ENCODE measurements at regions not wholly inside any gene's neighbourhood (a gene's known extent, or its start where the extent isn't known, plus 50 kb on each side); places are given as distances from the start of the nearest gene placed in this dataset.
"Not testable (repeated sequence)": the region's sequence is repeated elsewhere in the genome, so short reads cannot be mapped to it uniquely, and the experiment has no call there.

- no peak for DNase-seq (ENCODE audit: low read depth)
- no peak overlapping the region for H3K4me3 ChIP-seq (ENCODE audit: low read depth, low read length)
- TF ChIP-seq, protein P1, sequence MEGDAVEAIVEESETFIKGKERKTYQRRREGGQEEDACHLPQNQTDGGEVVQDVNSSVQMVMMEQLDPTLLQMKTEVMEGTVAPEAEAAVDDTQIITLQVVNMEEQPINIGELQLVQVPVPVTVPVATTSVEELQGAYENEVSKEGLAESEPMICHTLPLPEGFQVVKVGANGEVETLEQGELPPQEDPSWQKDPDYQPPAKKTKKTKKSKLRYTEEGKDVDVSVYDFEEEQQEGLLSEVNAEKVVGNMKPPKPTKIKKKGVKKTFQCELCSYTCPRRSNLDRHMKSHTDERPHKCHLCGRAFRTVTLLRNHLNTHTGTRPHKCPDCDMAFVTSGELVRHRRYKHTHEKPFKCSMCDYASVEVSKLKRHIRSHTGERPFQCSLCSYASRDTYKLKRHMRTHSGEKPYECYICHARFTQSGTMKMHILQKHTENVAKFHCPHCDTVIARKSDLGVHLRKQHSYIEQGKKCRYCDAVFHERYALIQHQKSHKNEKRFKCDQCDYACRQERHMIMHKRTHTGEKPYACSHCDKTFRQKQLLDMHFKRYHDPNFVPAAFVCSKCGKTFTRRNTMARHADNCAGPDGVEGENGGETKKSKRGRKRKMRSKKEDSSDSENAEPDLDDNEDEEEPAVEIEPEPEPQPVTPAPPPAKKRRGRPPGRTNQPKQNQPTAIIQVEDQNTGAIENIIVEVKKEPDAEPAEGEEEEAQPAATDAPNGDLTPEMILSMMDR (IDR thresholded peaks at IDR 0.05; ENCODE audit: insufficient read depth, low read depth, low read length, missing control alignments), result no peak
Measured at GRCh38 chr9:83191154-83191553, 128.2 kb upstream of the RASEF start.

DNA sequence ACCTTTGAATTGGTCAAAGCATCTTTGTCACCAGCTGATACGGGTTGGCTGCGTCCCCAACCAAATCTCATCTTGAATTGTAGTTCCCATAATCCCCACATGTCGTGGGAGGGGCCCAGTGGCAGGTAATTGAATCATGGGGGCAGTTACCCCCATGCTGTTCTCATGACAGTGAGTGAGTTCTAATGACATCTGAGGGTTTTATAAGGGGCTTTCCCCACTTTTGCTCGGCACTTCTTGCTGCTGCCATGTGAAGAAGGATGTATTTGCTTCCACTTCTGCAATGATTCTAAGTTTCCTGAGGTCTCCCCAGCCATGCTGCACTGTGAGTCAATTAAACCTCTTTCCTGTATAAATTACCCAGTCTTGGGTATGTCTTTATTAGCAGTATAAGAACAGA lies 126.1 kb upstream of the RASEF start:
- H3K4me3 ChIP-seq (ENCODE audit: low read depth, low read length); DNase-seq (ENCODE audit: low read depth): not testable (repeated sequence)

GRCh38 chr9:83188277-83188676 lies 125.3 kb upstream of the RASEF start:
- DNase-seq (ENCODE audit: low read depth), result no peak
- no peak overlapping the region for H3K4me3 ChIP-seq (ENCODE audit: low read depth, low read length)
- TF ChIP-seq, protein P1 (IDR thresholded peaks at IDR 0.05; ENCODE audit: insufficient read depth, low read depth, low read length, missing control alignments), result no peak

GRCh38 chr9:83186155-83186737 lies 123.3 kb upstream of the RASEF start:
- no peak overlapping the region for H3K4me3 ChIP-seq (ENCODE audit: low read depth, low read length)
- DNase-seq (ENCODE audit: low read depth), result no peak
- TF ChIP-seq, protein P1 (IDR thresholded peaks at IDR 0.05; ENCODE audit: insufficient read depth, low read depth, low read length, missing control alignments), result no peak

GRCh38 chr9:83185488-83186154 lies 122.7 kb upstream of the RASEF start:
- DNase-seq (ENCODE audit: low read depth), result no peak
- TF ChIP-seq, protein P1 (IDR thresholded peaks at IDR 0.05; ENCODE audit: insufficient read depth, low read depth, low read length, missing control alignments), result no peak
- H3K4me3 ChIP-seq (ENCODE audit: low read depth, low read length), result no peak overlapping the region

GRCh38 chr9:83183621-83184020 lies 120.7 kb upstream of the RASEF start:
- no peak overlapping the region for H3K4me3 ChIP-seq (ENCODE audit: low read depth, low read length)
- TF ChIP-seq, protein P1 (IDR thresholded peaks at IDR 0.05; ENCODE audit: insufficient read depth, low read depth, low read length, missing control alignments), result no peak
- DNase-seq (ENCODE audit: low read depth), result no peak

GRCh38 chr9:83182071-83182470 lies 119.1 kb upstream of the RASEF start:
- no peak for DNase-seq (ENCODE audit: low read depth)
- H3K4me3 ChIP-seq (ENCODE audit: low read depth, low read length), result no peak overlapping the region
- TF ChIP-seq, protein P1 (IDR thresholded peaks at IDR 0.05; ENCODE audit: insufficient read depth, low read depth, low read length, missing control alignments), result no peak
